HPDE6-E6E7 (cell line): ENCODE measurements at regions not wholly inside any gene's neighbourhood (a gene's known extent, or its start where the extent isn't known, plus 50 kb on each side); places are given as distances from the start of the nearest gene placed in this dataset.

Experiments used
- DNase-seq: peaks from one replicate; pipeline ENCODE4 v3.0.0; 2011; ENCODE audit warnings: missing footprints; ENCODE audit errors: extremely low spot score

- no peak for DNase-seq
Observed at GRCh38 chr2:238786792-238787490, 60.9 kb upstream of the TWIST2 start.

- no peak for DNase-seq
Observed at GRCh38 chr2:238787501-238787900, 60.4 kb upstream of the TWIST2 start.

- DNase-seq, result no peak
Observed at GRCh38 chr2:238789317-238789806, 58.5 kb upstream of the TWIST2 start.

GRCh38 chr2:238790126-238790832 lies 57.6 kb upstream of the TWIST2 start:
- DNase-seq, result no peak

GRCh38 chr2:238790833-238791230 lies 57.1 kb upstream of the TWIST2 start:
- DNase-seq, result no peak

GRCh38 chr2:238791354-238791753 lies 56.5 kb upstream of the TWIST2 start:
- no peak for DNase-seq

- DNase-seq, result no peak
Observed at GRCh38 chr2:238793306-238793705, 54.6 kb upstream of the TWIST2 start.

- DNase-seq, result no peak
Observed at GRCh38 chr2:238793801-238794449, 54.0 kb upstream of the TWIST2 start.

GRCh38 chr2:238796223-238796885 lies 51.5 kb upstream of the TWIST2 start:
- DNase-seq, result no peak

- DNase-seq, result no peak
Observed at GRCh38 chr2:238797537-238797936, 50.3 kb upstream of the TWIST2 start.
